HG02981 (cell line): ENCODE measurements at regions not wholly inside any gene's neighbourhood (a gene's known extent, or its start where the extent isn't known, plus 50 kb on each side); places are given as distances from the start of the nearest gene placed in this dataset.
A peak's percentile ranks its signal among the peaks of the same experiment; 100 is the strongest.

Experiments
- ATAC-seq: cut with Tn5 transposase; IDR thresholded peaks from one replicate; pipeline ENCODE4 v1.9.1; 2021; ENCODE audit warnings: mild to moderate bottlenecking, moderate library complexity; ENCODE audit not compliant: unreplicated experiment

DNA sequence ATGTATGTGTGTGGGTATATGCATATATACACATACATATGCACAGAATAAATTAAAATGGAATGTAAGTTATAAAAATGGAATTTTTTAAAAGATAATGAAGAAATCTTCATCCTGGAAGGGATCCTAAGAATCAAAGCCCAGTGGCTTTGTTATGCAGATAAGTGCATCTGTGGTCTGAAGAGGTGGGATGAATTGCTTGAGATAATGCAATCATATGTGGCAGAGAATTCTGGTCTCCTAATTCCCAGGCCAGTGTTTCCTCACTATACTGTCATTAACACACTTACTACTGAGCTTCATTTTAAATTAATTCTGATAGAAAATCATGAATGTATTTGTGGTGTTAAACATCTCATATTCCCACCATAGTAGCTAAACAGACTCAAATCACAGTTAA lies 86.7 kb upstream of the PRMT6 start:
- no peak for ATAC-seq

GRCh38 chr1:106972074-106972473 lies 84.4 kb upstream of the PRMT6 start:
- ATAC-seq, result no peak

DNA sequence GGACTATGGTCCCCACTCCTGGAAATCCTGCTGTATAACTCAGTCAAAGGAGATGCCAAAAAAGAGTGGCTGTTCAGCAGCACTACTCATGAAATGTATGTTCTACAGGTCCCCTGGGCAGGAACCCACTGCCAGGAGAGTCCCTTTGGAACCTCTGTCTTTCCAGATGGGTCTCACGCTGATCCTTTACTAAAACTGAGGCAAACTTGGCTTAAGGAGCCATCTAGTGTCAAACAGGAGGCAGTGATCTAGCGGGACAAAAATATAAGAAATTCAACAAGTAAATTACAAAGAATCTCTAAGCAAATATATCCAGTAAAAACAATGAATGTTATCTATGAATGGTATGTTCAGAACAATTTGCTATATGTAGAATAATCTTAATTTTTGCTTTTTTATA lies 80.5 kb upstream of the PRMT6 start:
- ATAC-seq, result no peak

- ATAC-seq, result no peak
Observed at GRCh38 chr1:106978477-106979322, 77.8 kb upstream of the PRMT6 start.

GRCh38 chr1:106979371-106979770 lies 77.1 kb upstream of the PRMT6 start:
- no peak for ATAC-seq

DNA sequence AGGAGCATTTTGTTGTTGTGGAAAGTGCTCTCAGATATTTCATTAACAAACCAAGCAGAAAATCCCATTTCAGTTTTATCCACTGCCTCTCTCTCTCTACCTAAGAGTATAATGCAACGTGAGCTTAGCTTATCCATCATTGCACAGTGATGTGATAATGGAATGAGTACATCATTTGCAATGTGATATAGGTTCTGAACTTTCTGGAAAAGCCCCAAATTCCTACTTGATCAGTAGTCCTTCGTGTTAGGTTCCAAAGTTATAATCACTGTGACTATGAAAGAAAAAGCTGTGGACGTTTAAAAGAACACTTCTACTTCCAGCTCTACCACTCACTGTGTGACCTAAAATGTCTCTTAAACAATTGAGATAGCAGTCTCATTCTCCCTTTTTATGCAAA lies 76.4 kb upstream of the PRMT6 start:
- no peak for ATAC-seq

- ATAC-seq, result no peak
Observed at GRCh38 chr1:106984801-106985200, 71.7 kb upstream of the PRMT6 start.

GRCh38 chr1:106986603-106987002 lies 69.9 kb upstream of the PRMT6 start:
- ATAC-seq, result no peak

DNA sequence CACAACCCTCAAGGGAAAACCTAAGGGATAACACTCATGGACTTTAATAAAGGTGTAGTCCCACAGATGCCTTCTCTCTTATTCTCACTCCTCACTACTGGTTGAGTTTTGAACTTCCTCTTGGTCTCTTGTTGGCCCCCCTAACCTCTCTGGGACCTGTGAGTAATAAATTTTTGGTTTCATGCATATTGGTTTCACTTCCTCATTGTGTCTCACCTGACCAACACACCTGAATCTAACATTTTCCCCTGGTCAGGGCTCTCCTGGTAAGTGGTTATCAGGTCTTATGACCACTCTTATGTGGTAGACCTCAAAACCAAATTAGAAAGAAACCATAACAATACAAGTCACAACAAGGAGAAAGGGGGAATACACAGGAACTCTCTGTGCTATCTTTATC lies 60.5 kb upstream of the PRMT6 start:
- peak; percentile 97 for ATAC-seq

- no peak for ATAC-seq
Observed at GRCh38 chr1:106998431-106999002, 58.0 kb upstream of the PRMT6 start.

DNA sequence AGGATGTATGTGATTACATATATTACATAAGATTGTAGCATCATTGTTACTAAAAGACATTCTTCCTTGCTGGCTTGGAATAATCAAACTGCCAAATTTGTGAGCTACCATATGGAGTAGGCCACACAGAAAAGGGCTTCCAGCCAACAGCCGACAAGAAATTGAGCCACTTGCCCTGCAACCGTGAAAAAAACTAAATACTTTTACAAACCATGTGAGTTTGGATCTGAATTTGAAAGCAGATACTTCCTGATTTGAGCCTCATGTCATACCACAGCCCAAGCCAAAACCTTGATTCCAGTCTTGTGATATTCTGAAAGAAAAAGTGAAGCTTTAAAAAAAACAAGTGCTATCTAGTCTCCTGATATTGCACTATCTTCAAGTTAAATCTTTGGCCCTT lies 55.6 kb upstream of the PRMT6 start:
- no peak for ATAC-seq

GRCh38 chr1:107003972-107004371 lies 52.5 kb upstream of the PRMT6 start:
- ATAC-seq, result no peak

DNA sequence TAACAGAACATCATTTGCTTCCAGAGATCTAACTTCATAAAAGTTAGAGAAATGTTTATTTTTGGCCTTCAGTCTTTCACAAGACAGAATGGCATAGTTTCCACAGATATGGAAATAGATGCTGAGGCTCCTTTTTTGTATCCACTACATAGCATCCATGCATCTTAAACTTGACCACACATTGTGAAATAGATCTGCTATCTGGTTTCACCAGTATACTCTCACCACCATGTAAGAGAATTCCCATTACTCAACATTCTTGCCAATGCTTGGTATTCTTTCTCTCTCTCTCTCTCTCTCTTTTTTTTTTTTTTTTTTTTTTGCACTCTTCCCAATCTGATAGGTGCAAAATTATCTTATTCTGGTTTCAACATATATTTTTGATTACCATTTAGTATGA lies 52.1 kb upstream of the PRMT6 start:
- ATAC-seq, result no peak
